Brain microvascular endothelial cell (primary cell): ENCODE measurements at regions not wholly inside any gene's neighbourhood (a gene's known extent, or its start where the extent isn't known, plus 50 kb on each side); places are given as distances from the start of the nearest gene placed in this dataset.

Experiments
- DNase-seq: peaks from one replicate; pipeline ENCODE4 v3.0.0-alpha.2; 2020
- H3K27ac ChIP-seq: fragments of 250-450 bp; sonication (Bioruptor Pico); 2 replicates; pipeline ENCODE4 v1.5.1; 2020; ENCODE audit warnings: mild to moderate bottlenecking, moderate library complexity
- H3K27me3 ChIP-seq: fragments of 250-450 bp; sonication (Bioruptor Pico); replicated peaks from 2 replicates; pipeline ENCODE4 v1.5.1; 2020; ENCODE audit warnings: mild to moderate bottlenecking
- H3K36me3 ChIP-seq: fragments of 250-450 bp; sonication (Bioruptor Pico); replicated peaks from 2 replicates; pipeline ENCODE4 v1.5.1; 2020; ENCODE audit warnings: mild to moderate bottlenecking
- H3K4me3 ChIP-seq: 2 replicates; pipeline ENCODE4 v1.5.1; 2011; ENCODE audit warnings: low read depth, mild to moderate bottlenecking, control low read depth, low read length, moderate library complexity
- CTCF ChIP-seq: IDR thresholded peaks from 2 replicates; pipeline ENCODE4 v1.5.1; 2011; ENCODE audit warnings: low read depth, mild to moderate bottlenecking, moderate library complexity, low read length, control low read depth, inconsistent platforms; ENCODE audit errors: missing control alignments
- in situ Hi-C: cut with HindIII; loops from 2 replicates; pipeline ENCODE4 v1.10.0; 2017; ENCODE audit warnings: low sequenced_read_pairs, low pct_ligation_motif_present

- no peak for TF ChIP-seq CTCF
- in situ Hi-C loops, result no loop called here
- Histone ChIP-seq H3K27ac (no peak overlapping the region), H3K27me3 (no peaks in the 10 kb centered on the region), H3K36me3 (no peaks in the 10 kb centered on the region), H3K4me3 (no peak overlapping the region)
- DNase-seq, result no peak
Observed at GRCh38 chr10:62655337-62655994, 149.1 kb upstream of the ADO start.

GRCh38 chr10:62657244-62657835 lies 147.2 kb upstream of the ADO start:
- Histone ChIP-seq H3K27ac (no peak overlapping the region), H3K27me3 (no peaks in the 10 kb centered on the region), H3K4me3 (no peak overlapping the region), H3K36me3 (no peaks in the 10 kb centered on the region)
- no peak for TF ChIP-seq CTCF
- in situ Hi-C loops, result no loop called here
- DNase-seq, result no peak

- H3K27ac ChIP-seq, result no peak overlapping the region
- TF ChIP-seq CTCF, result no peak
- no peak overlapping the region for H3K4me3 ChIP-seq
- DNase-seq, result no peak
- in situ Hi-C loops, result no loop called here
- no peaks in the 10 kb centered on the region for H3K36me3 ChIP-seq
- no peaks in the 10 kb centered on the region for H3K27me3 ChIP-seq
Observed at GRCh38 chr10:62658516-62658915, 146.0 kb upstream of the ADO start.

- TF ChIP-seq CTCF, result no peak
- DNase-seq, result no peak
- in situ Hi-C loops, result no loop called here
- no peaks in the 10 kb centered on the region for H3K36me3 ChIP-seq
- H3K27ac ChIP-seq, result no peak overlapping the region
- no peak overlapping the region for H3K4me3 ChIP-seq
- no peaks in the 10 kb centered on the region for H3K27me3 ChIP-seq
Observed at GRCh38 chr10:62661143-62661542, 143.4 kb upstream of the ADO start.

GRCh38 chr10:62662486-62662885 lies 142.0 kb upstream of the ADO start:
- H3K27me3 ChIP-seq, result no peaks in the 10 kb centered on the region
- no peak overlapping the region for H3K4me3 ChIP-seq
- no peak overlapping the region for H3K27ac ChIP-seq
- no peaks in the 10 kb centered on the region for H3K36me3 ChIP-seq
- no peak for TF ChIP-seq CTCF
- DNase-seq, result no peak
- in situ Hi-C loops, result no loop called here

- in situ Hi-C loops, result no loop called here
- Histone ChIP-seq H3K36me3 (no peaks in the 10 kb centered on the region), H3K27ac (no peak overlapping the region), H3K27me3 (no peaks in the 10 kb centered on the region), H3K4me3 (no peak overlapping the region)
- no peak for DNase-seq
- no peak for TF ChIP-seq CTCF
Observed at GRCh38 chr10:62665771-62666170, 138.7 kb upstream of the ADO start.
